NCI-H1105 (cell line): ENCODE measurements at regions not wholly inside any gene's neighbourhood (a gene's known extent, or its start where the extent isn't known, plus 50 kb on each side); places are given as distances from the start of the nearest gene placed in this dataset.
A peak's percentile ranks its signal among the peaks of the same experiment; 100 is the strongest.

Experiments
- DNase-seq: peaks from one replicate; lab custom pipeline; 2025; lab: John Stamatoyannopoulos, UW

- DNase-seq = no peak
Measured at GRCh38 chr5:120231563-120231962, 232.5 kb upstream of the PRR16 start.

- DNase-seq = no peak
Measured at GRCh38 chr5:120236360-120236759, 227.7 kb upstream of the PRR16 start.

- DNase-seq = no peak
Measured at GRCh38 chr5:120239086-120239485, 225.0 kb upstream of the PRR16 start.

DNA sequence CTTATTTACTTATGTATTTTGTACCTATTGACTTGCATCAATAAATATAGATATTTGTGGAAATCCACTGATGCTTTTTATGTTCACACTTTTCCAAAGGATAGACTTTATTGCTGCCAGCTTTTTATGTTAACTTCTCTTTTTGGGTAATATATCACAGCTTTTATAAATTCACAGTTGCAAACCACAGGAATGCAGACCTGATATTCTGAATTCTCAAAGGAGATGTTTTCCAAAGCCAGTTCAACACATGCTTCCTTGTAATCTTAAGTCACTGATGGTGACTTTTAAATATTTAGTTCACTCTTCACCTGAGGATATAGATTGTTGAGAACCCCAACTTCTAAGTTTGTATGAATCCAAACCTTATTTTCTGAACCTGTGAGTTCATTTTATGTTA, 223.4 kb upstream of the PRR16 start:
- no peak for DNase-seq

GRCh38 chr5:120241400-120241799, 222.7 kb upstream of the PRR16 start:
- no peak for DNase-seq

GRCh38 chr5:120251898-120252297, 212.2 kb upstream of the PRR16 start:
- DNase-seq = no peak

DNA sequence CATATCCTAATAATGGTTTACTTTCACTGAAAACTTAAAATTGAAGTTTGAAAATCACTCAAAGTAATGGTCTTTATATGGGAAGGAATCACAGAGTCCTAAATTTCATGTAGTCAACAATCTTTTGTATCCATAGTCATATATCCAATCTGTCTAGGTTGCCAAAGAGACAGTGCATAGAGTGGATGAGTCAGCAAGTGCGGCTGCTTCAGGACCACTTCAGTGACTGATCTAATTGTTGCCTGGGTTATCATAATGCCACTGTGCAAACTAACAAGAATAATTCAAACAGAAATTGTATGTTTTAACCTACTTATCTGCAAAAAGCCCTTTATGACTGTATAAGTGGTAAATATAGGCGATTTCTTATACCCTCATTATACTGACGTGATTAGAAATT, 211.3 kb upstream of the PRR16 start:
- DNase-seq = peak; percentile 24

GRCh38 chr5:120254385-120254784, 209.7 kb upstream of the PRR16 start:
- no peak for DNase-seq

GRCh38 chr5:120255214-120255613, 208.9 kb upstream of the PRR16 start:
- DNase-seq = no peak

GRCh38 chr5:120256376-120256775, 207.7 kb upstream of the PRR16 start:
- DNase-seq = no peak

DNA sequence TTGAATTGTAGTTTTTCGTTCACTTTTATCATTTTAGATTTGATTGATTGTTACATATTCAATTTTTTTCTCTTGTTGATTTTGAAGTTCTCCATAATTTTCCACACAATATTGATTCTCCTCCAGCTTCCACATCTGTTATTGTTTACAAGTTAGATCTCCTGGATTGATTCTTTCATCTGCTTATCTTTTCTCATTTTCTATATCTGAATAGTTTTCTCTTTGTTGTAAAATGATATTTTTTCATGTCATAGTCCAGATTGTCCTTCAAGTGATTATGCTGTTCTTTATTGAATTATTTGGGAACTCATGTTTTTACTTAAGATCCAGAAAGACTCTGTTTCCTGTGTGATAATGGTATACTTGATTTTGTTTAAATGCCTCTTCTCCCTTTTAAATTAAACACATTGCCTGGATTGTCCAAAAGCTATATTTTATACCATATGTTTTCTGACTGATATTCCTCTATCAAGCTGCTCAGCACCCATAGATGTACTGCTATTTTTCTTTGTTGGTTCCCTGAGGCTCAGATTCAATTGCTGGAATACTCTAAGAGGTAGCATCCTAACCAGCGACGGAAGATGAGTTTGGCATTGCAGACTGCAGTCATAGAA, 206.6 kb upstream of the PRR16 start:
- no peak for DNase-seq

GRCh38 chr5:120258123-120258522, 206.0 kb upstream of the PRR16 start:
- DNase-seq = no peak

DNA sequence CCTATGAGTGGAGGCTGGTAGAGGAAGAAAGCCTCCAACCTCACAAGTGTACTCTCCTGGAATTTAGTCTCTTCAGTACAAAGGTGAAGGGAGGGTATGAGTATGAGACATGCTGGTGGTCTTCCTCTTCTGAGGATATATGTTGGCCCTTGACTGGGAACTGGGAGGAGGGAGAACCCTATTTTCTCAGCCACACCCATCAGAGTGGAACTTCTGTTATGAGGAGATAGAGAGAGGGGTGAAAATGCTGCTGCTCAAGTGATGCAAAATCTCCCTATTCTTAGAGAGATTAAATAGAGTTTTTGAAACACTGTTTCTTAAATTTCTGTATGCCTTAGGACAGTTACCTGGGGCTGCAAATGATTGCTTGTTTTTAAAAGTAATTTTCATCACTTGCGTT, 203.4 kb upstream of the PRR16 start:
- DNase-seq = no peak

DNA sequence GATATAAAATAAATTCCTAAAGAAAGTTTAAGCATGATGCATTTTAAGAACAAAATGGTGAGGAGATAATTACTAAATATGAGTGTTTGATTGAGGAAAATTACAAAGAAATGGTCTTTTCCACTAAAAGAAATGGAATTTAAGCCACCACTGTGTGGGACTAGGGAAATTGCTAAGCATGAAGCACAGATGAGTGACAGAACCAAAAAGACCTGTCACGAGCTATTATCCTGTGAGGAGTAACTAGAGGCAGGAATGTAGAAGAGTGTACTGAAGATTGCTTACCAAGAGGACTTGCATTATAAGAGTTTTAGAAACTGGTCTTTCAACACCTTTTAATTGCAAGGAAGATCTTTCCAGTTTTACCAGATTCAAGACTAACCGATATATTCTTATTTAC, 193.6 kb upstream of the PRR16 start:
- DNase-seq = no peak

DNA sequence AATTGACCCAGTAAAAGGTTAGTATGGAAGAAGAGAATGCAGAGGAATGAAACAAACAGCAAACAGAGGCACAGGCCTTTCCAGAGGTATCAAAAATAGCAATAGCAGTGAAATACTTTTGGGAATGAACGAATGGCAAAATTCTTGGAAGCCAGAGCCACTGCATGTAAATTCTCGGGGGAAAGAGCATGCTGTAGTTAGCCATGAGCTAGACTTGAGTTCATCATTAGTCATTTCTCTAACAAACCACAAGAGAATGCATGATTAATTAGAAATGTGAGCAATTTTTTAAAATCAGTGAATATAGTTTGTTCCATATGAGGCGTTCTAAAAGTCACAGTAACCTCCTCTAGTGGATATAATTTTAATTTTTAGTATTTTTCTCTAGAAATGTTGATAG, 170.3 kb upstream of the PRR16 start:
- no peak for DNase-seq

GRCh38 chr5:120297616-120298015, 166.5 kb upstream of the PRR16 start:
- DNase-seq = no peak

DNA sequence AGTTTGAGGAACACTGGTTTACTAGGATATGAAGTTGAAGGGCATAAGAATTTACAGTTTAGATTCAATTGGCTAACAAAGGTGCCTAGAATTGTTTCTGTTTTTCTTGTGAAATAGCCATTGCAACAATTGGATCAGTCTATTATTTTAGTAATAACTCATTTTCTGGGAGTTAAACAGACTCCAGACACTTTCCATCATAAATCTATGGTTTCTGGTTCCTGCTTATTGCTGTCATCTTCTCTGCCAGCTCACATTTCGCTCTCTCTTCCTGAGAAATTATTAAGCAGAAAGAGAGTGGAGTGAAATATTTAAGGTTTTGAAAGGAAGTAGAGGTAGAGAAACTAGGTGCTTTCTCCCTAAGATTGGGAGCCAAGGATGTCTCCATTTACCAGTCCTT, 165.1 kb upstream of the PRR16 start:
- DNase-seq = no peak

DNA sequence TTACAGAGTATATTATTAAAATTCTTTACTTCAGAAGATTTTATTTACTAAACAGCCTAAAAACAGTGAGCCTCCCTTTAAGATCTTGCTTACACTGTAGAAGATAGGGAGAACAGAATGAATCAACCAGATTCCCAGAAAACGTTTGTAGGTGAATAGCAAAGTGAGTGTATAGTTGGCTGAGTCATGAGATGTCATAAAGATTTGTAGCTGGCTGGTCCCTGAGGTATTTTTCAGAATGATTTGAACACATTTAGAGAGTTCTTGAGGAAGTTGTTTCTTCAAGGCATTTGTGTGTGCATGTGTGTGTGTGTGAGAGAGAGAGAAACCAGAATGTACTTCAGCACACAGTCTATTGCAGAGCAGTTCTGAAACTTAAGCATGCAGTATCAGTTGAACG, 159.4 kb upstream of the PRR16 start:
- no peak for DNase-seq

DNA sequence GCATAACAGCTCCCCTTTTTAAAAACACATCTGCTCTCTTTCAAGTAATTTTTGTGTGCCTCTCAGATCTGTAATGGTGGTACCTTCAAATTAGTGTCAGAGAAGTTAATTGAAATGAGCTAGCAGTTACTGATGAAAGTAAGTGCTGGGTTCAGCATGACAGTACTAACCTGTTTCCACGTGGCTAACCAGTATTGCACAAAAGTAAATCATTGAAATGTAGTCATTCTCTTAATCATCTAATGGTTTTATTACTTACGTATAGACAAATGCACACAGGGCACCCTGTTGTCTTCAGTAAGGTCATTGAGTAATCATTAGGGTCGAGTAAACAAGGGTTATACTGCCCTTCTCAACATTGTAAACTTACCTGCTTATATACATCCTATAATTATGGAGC, 157.8 kb upstream of the PRR16 start:
- DNase-seq = no peak

DNA sequence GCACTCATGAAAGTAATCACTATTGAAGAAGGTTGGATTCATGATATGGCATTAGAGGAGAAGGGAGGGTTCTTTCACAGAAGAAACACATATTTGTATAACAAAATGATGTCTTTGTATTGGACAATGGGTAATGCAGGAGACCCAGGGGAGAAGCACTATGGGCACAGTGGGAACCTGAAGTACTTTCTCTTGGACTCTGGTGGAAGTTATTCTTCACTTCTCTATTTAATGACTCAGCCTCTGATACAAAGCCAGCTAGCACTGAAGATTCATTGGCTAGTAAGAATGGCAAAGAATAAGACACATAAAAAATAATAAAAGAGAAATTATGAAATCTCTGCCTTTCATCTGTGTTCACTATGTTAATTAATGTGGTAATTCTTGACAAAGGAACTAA, 149.9 kb upstream of the PRR16 start:
- no peak for DNase-seq

GRCh38 chr5:120320626-120321025, 143.5 kb upstream of the PRR16 start:
- DNase-seq = no peak

- no peak for DNase-seq
Measured at GRCh38 chr5:120326651-120327050, 137.4 kb upstream of the PRR16 start.

DNA sequence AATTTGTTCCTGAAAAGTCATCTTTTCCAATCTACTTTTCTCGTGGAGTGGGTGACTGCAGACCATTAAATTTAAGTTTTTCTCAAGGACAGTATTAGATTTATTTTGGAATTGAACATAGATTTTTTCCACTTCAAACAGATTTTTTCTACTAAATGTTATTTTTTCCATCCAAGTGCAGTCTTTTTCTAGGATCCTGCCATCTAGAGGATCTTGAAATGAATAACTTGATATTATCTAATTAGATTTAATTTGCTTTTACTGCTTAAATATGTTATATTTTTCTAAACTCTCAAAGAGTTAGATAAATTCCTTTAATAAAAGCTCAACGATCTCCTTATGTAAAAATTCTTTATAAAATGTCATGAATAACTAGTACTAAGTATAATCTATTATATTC, 136.9 kb upstream of the PRR16 start:
- no peak for DNase-seq

DNA sequence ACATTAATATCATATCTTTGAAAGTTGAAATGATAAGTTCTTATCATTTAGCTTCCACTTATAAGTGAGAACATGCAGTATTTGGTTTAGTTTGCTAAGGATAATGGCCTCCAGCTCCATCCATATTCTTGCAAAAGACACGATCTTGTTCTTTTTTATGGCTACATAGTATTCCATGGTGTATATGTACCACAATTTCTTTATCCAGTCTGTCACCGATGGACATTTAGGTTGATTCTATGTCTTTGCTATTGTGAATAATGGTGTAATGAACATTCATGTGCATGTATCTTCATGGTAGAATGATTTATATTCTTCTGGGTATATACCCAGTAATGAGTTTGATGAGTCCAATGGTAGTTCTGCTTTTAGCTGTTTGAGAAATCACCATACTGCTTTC, 135.0 kb upstream of the PRR16 start:
- DNase-seq = no peak

DNA sequence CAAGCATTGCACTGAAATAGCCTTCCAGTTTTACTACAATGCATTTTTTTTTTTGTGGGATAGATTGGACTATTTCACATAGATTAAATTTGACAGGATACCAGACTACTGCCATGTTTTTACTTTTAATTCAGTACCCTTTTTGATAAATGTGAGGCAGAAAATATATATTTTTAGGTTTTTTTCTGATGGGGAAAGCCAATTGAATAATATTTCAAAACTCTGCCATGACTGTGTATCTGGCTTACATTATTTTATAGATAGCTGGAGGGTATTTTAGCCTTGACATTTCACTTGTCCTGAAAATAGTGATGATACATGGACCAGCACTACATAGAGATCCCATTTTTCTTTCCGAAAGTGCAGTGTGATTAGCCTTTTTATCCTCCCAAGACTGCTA, 133.5 kb upstream of the PRR16 start:
- DNase-seq = no peak
